ENCODE measurements at regions not wholly inside any gene's neighbourhood (a gene's known extent, or its start where the extent isn't known, plus 50 kb on each side); places are given as distances from the start of the nearest gene placed in this dataset.

DNA sequence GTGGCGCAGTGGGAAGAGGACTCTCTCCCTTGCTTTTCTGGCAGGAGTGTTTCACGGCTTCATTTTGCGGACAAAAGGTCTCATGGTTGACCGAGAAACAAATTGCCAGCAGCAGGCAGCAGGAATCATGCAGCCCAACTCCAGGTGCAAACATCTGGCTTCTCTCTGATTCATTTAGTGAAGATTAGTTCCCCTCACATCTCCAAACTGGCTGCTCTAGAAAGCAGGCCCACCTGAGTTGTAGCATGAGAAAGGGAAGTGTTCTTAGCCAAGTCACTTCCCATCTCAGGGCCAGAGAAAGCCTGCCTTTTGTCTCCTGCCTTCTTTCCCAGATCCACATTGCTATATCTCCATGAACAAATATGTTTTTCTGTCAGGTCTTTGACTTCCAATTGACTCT is 120.8 kb upstream of the CCDC196 start:
- TF ChIP-seq CTCF (IDR thresholded peaks at IDR 0.05) (no peak), YY1 (IDR thresholded peaks at IDR 0.05; ENCODE audit: low read depth) (no peak), USF2 (IDR thresholded peaks at IDR 0.05; ENCODE audit: borderline replicate concordance, low read depth, low read length) (no peak), RXRA (IDR thresholded peaks at IDR 0.05; ENCODE audit: borderline replicate concordance, low read depth) (no peak), SMC3 (IDR thresholded peaks at IDR 0.05; ENCODE audit: low read depth, low read length) (no peak)

Data from SK-N-SH (cell line).